ENCODE measurements at regions not wholly inside any gene's neighbourhood (a gene's known extent, or its start where the extent isn't known, plus 50 kb on each side); places are given as distances from the start of the nearest gene placed in this dataset.
"Not testable (repeated sequence)": the region's sequence is repeated elsewhere in the genome, so short reads cannot be mapped to it uniquely, and the experiment has no call there.

DNA sequence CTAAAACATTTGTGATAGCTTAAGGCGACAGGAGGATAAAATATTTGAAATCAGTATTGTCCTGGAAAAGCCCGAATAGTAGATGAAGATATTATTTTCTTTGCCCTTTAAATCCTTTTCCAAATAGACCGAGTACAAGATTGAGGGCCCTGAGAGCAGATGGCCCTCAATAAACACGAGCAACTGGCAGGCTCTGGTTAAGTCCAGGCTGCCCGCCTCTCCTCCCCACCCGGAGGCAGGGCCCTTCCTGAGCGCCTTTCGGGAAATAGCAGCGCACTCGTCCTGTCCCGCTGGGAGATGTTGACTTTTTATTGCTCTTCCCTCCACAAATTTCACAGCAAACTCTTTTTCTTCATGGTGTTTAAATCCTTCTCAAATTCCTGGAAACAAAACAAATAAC lies 50.8 kb upstream of the MAX start:
- DNase-seq: no peak

DNA sequence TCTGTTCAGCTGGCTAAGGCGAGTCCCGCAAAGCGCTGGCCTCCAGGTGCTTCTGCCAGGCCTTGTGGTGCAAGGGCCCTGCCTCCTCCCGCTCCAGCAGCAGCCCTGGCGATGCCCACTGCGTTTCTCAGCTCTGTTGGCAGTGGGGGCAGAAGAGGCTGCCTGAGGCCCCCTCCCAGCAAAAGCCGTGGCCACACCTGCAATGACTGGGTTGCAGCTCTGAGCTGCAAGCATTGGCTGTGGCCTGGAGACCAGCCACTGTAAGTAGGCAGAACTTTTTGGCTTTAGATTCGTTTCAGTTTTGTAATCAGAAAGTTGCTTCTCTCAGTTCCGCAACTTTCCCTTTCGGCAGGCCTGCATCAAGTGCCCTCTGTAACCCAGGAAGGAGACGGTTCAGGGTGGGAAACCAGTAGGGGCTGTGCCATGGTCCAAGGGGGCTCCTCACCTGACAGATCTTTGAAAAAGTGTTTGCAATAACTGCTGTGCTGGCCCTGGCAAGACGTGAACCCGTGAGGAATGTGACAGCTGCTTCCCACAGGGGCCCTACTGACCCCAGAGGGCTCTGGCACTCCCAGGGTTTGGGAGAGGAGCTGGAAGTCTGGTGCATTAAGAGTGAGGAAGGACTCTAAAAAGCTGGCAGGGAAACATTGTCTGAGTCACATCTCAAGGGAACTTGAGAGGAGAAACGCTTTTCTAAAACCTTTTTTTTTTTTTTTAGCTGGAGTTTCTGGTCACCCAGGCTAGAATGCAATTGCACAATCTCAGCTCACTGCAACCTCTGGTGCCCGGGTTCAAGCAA lies 54.5 kb upstream of the MAX start:
- peak; percentile 88 for DNase-seq

DNA sequence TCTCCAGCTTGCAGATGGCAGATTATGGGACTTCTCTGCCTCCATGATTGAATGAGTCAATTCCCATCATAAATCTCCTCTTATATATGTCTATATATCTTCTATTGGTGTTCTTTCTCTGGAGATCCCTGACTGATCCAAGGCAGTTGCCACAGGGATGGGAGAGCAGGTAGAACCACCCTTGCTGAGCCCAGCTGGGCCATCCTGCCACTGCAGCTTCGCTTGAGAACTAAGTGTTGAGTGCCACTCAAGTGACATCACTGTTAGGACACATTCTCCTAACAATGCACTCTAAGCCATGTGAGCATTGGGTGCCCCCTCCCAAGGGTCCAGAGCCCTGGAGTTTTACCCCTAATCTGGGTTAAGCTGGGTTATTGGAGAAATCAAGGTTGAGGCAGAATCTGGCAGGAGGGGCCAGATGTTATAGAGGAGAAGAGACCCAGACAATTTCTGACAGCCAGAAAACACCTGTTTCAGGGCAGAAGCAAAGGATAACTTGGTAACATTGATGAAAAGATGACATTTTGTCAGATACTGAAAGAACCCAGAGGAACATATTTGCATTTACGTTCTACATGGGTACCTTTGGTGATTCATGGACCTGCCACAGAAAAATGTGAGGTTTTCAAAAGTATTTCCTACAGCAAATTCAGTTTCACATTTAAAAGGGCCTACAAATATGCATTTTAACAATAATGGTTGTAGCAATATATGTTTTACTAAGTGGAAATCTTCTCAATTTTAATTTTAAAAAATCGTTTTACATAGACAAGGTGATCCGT lies 57.2 kb upstream of the MAX start:
- no peak for DNase-seq

DNA sequence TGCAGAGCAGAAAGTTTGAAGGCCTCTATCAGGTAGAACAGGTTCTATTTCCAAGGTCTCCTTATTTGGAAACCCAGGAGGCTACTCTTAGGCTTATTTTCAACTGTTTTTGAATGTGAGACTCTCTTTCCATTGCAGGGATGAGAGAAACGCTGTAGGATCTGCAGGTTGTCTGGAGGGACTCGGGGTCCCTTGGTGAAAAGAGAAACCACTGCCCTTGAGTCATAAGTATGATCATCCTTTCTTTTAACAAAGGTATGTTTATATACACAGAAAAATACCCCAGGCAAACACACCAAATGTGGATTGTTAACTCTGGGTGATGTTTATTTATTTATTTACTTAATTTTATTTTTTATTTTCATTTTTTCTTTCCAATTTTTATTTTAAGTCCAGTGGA lies 57.8 kb upstream of the MAX start:
- no peak for DNase-seq

DNA sequence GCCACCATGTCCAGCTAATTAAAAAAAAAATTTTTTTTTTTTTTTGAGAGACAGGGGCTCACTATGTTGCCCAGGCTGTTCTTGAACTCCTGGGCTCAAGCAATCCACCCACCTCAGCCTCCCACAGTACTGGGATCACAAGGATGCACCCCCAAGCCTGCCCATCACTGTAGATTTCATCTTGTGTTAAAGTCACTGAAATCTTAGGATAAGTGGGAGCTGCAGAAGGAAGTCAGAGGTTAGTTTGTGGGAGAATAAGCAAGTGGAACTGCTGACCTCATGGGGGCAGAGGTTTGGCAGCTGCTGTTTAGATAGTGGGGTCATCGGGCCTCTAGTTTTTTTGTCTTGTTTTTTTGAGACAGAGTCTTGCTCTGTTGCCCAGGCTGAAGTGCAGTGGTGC lies 59.7 kb upstream of the MAX start:
- no peak for DNase-seq

DNA sequence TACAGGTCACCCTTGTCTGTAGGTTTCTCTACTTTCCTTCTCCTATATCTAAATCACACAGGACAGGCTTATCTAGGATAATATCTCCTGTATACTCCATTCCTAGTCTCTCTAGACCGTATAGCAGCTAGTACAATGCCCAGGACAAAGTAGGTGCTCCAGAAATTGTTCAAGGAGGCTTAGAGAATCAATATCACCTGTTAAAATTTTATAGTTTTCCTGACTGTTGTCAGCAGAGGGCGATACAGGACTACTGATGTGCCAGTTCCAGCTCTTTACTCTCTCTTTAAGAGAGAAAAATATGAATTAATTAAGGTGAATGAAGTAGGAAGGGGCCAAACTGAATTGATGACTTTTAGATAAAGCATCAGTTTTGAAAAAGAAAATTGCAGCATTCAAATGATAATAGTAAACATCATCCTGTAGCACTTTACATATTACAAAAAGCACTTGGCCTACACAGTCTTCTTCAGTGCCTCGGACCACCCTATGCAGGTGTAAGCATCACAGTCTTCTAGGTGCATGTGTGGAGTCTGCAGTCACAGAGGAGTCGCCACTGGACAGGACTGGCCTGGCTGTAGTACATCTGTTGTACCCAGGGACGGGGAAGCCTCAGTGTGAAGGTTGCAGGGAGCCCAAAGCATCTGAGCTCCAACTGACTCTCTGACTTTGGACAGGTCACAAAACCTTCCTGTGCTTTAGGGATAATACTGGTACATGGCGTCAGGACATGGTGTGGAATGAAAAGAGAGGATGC lies 61.9 kb upstream of the MAX start:
- peak; percentile 56 for DNase-seq

DNA sequence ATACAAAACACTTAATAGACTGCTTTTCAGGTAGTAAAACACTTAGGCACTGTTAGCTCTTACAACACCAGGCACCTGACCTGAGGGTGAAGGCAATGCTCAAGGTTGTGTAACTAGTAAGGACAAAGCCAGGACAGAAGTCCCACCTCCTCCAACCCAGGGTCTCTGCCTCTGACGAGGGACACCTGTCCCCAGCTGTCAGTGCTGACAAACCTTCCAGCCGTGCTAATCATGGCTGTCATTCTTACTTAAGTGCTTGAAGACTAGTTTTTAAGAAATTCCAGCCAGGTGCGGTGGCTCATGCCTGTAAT lies 62.5 kb upstream of the MAX start:
- DNase-seq: no peak

DNA sequence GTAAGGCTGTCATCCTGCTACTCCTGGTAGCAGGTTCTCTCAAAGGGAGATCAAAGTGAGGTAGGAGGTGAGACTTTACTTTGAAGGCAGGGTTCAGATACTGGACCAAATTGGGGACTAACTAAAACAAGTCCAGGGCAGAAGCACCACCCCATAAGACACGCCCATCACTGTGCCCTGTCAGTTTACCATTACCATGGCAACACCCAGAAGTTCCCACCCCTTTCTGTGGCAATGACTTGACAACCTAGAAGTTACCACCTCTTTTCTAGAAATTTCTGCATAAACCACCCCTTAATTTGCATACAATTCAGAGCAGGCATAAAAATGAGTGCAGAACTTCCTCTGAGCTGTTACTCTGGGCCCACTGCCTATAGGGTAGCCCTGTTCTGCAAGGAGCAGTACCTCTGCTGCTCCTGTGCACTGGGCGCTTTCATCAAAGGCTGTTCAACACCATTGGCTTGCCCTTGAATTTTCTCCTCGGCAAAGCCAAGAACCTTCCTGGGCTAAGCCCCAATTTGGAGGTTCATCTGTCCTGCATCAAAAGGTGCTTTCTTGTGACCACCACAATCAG lies 64.8 kb upstream of the MAX start:
- no peak for DNase-seq

DNA sequence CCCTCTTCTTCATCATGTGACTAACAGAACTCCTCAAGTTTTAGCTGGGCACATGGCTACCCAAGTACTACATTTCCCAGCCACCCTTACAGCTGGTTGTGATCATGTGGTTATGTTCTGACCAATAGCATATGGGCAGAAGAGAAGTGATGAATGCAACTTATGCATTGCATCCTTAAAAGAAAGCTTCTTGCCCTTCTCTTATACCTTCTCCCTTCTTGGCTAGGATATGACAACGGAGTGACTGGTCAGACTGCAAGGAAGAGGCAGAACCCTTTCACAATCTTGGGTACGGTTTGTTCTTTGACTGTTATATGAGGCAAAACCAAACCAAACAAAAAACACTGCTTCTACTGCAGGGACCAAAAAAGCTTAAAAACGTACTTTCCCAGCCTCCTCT lies 66.5 kb upstream of the MAX start:
- DNase-seq: no peak

DNA sequence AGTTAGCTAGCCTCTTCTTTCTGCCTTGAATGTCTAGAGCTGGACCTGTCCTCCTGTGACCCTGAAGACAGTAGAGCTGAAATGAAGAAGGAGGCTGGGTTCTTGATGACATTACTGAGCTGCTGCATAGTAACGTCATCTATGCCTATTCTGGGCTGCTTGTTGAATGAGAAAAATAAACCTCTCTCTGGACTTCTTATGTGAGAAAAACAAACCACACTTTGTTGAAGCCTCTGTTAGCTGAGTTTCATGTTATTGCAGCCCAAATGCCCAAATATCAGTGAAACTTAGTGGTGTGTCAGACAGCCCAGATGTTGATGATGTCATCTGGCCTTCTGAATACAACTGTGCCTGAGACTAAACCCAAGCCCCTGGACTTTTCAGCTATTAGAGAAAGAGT lies 67.0 kb upstream of the MAX start:
- DNase-seq: peak; percentile 29

DNA sequence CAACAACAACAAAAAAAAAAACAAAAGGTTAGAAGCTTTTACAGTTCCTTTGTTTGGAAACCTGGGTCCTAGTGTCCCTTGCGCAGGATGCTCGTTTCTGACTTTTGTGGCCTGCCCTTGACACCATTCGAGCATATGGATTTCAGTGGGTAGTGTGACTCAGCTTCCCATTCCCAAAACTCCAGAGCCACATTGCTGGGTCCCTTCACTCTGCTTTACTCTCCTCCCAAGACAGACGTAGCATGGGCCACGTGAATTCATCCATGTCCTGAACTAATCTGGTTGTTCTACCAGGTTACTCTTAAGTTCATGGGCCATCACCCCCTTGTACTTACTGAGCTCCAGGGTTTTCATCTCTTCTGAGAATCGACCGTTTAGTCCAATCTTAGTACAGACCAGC lies 68.0 kb upstream of the MAX start:
- no peak for DNase-seq

DNA sequence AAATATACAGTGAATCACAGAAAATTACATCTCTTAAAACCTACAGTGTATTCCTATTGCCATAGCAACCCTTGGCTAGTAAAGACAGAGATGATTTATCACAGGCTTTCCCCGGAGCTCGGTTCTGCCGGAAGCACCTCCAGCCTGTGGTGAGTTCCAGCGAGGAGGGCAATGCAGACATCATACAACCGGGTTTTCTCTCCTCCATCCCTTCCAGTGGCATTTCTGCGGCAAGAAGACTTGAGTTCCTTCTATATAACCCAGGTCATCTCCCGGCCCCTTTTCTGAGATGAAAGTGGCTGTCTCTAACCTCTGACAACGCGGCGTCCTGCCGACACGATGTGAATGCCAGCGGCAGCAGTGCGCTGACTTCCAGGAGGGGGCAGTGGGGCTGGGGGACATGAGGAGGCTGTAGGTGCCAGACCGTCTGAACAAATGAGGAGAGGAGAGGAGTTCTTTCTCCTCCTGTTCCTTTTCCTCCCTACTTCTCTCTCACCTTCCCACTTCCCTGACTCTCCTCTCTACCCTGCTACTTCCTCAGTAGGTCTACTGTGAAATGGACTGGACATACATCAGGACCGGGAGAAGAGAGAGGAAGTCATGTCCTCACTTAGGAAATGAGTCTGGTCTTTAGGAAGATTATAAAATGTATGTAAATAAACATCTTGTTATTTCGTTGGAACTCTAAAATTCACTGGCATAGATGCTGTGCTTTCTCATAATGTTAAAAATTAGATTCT lies 68.6 kb upstream of the MAX start:
- DNase-seq: peak; percentile 66

DNA sequence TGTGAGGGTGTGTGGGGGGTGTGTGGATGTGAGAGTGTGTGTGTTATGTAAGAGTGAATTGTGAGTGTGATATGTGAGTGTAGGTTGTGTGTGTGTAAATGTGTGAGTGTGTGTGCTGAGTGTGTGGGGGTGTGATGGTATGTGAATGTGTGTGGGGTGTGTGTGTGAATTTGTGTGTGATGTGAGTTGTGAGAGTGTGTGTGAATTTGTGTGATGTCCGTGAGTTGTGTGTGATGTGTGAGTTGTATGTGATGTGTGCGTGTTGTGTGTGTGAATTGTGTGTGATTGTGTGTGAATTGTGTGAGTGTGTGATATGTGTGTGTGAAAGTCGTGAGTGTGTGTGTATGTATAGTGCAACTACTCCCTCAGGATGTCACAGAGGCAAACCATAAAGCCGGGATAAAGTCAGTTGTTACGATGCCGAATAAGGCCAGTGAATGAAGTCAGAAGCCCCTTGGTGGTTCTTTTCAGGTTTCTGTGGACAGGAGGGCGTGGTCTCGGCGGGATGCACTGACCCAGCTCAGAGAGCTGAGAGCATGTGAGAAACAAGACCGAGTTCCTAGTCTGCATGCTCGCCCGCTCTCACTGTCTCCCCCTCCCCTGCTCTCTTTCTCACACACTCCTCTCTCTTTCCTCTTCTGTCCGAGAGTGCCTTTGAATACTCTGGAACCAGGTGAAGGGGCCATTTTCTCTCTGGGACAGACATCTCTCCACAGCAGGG lies 71.8 kb upstream of the MAX start:
- DNase-seq: no peak

DNA sequence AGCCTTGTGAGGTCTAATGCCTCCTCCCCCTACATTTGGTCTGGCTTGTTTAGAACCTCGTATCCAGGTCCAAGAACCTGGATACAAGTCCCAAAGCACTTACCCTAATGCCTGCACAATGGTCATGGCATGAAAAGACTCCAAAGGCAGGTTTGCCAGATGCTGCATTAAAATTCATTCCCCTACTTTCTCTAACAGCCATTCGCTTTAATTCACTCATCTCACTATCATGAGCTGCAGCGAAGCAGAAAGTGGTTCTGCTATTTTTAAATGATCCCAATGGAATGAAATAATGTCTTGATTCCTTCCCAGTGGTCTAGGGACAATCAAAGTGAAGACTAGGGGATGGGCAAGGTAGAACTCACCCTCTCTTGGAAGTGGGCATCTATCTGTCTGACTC lies 72.5 kb upstream of the MAX start:
- no peak for DNase-seq

DNA sequence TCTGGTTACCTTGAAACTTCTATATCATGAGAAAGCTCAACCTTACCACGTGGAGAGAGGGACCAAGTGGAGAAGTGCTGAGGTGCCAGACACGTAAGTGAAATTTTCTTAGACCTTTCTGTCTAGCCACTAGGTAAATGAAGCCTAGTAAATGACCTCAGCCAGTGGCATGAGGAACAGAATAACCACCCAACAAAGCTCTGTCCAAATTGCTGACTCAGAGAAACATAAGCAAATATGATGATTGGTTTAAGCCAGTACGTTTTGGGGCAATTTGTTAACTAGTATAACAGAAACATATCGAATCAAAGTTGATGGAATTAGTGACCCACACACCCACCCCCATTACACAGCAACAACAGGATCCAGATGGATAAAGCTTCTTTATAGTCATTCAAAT lies 75.2 kb upstream of the MAX start:
- DNase-seq: no peak

DNA sequence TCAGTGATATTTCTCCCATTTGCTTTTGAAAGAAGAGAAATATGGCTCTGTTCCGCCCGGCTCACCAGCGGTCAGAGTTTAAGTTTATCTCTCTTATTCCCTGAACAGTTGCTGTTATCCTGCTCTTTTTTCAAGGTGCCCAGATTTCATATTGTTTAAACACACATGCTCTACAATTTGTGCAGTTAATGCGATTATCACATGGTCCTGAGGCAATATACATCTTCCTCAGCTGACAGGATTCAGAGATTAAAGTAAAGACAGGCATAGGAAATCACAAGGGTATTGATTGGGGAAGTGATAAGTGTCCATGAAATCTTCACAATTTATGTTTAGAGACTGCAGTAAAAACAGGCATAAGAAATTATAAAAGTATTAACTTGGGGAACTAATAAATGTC lies 76.9 kb upstream of the MAX start:
- DNase-seq: not testable (repeated sequence)

DNA sequence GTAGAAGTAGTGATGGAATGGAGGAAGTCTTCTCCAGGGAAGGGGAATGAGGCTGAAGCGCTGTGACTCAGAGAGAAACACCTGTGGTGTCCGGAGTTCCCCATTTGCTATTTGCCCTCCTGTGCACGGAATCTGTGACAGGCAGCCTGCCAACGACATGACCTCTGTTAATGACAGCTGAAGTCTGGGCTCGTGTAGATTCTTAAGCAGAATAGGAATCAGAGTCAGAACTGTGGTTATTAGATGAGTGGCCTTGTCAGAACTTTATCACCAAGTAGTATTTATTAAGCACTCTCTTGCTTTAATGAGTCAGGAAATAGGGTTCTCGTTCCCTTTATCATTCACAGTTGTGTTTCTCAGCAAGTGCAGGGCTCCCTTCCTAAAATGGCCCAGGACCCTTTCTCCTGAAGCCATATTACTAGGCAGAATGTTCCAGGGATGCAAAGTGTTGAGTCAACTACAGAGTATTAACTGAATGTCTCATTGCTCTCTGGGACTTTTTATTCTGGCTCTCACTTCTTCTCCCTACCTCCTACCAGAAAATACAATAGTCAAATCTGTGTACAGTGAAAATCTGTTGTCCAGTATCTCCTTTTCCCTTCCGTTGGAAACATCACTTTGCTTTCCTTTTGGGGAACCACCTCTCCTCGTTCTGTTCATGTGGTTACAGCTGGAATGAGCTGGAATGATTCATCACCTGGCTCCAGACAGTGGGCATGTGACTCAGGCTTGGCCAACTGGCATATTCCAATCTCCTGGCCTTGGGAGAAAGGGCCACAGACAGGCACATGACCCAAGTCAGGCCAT lies 77.8 kb upstream of the MAX start:
- DNase-seq: peak; percentile 89

DNA sequence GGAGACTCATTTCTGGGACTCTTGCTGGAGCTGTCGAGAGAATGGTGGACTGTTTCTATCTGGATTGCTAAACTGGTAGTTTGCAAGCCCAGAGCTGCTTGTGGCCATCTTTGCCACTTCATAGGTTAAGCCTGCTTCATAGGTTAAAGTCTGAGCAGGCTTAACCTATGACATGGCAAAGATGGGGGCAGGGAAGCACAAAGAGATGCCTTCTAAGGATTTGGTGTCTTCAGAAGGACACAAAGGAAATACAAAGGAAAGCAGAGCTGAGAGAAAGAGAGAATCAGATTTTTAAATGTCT lies 78.4 kb upstream of the MAX start:
- DNase-seq: no peak

DNA sequence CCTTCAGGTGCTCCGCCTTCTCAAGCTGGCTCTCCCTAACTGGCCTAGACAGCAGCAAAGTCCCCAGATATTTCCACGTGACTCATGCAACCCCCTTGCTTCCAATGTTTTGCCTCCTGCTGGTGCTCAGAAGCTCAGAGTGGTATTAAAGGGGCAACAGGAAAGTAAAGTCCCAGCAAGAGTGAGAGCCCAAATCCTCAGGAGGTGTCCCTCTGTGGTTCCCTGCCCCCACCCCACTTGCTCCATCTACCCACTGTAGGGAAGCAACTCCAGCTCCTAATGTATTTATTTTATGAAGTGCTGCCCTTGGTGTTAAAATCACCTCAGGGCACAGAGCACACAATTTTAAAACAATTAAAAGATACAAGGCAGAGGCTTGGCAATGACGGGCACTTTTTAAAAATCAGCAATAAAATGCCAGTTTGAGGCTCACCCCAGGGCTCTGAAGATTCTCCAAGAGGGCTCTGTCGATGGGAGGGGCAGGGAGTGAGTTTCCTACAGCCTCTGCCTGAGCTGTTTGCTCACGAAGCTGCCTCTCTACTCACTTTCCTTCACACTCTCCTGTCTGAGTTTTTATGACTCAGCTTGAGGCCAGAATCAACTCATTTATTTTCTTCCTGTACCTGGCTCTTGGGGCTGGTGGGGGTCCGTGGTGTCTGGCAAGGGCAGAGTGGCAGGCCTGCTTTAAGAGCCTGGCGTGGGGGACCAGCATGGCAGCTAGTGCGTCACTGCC lies 81.9 kb upstream of the MAX start:
- peak; percentile 15 for DNase-seq

DNA sequence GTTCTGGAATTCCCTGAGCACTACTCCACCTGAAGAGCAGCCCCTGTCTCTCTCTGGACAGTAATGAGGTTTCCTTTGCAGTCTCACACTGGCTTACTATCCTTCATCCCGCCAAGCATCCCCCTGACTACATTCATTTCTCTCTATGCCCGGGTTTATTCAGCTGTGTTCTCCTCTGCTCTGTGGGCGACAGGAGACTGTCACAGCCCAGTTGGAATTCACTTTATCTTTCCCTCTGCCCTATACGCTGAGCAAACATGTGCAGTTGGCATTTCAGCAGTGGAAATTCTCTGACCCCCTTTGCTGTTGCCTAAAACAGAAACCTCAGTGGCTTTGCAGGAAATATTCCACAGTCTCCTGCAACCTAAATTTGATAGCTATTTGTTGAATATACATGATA lies 83.5 kb upstream of the MAX start:
- DNase-seq: no peak

DNA sequence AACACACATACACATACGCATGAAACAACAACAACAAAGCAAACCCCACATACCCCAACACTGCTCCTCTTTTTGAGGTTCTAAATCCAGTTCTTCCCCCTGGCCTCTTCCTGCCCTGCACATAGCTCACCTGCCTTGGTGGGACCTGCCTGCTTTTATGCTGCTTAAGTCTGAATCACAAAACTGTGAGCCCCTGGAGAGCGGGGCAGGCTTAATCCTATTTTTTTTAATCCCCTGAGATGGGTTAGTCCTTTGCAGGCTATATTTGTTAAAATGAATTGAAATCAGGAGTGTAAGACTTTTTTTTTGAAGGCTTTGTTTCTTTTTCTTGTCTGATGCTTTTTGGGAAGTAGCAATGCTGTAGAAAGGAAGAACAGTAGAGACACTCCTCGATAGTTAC lies 84.6 kb upstream of the MAX start:
- DNase-seq: no peak

Data from EL (cell line).